AG04450 (cell line): ENCODE measurements at regions not wholly inside any gene's neighbourhood (a gene's known extent, or its start where the extent isn't known, plus 50 kb on each side); places are given as distances from the start of the nearest gene placed in this dataset.

Source experiments
- CTCF ChIA-PET: fragments of 300-600, 350-600 bp; formaldehyde crosslinking; extraction: SDS; loops from one replicate; lab custom pipeline; 2022; ENCODE audit warnings: antibody characterized with exemption, inconsistent platforms; lab: Charles Lee
- POLR2A ChIA-PET: fragments of 350-600 bp; formaldehyde crosslinking; extraction: SDS; loops from one replicate; lab custom pipeline; 2021; ENCODE audit warnings: antibody characterized with exemption, inconsistent platforms; lab: Yijun Ruan, JAX
- DNase-seq: peaks from one replicate; pipeline ENCODE4 v3.0.0-alpha.2; 2011; ENCODE audit warnings: low read depth, low spot score
- H3K27ac ChIP-seq: one replicate; pipeline ENCODE4 v1.5.1; 2012; ENCODE audit warnings: low read depth, low read length, control low read depth
- H3K27me3 ChIP-seq: one replicate; pipeline ENCODE4 v1.6.0; 2012; ENCODE audit warnings: low read length; ENCODE audit not compliant: control insufficient read depth, insufficient read depth
- H3K4me3 ChIP-seq: 2 replicates; pipeline ENCODE4 v1.5.1; 2011; ENCODE audit warnings: mild to moderate bottlenecking, low read depth, low read length, control low read depth
- H3K9me3 ChIP-seq: 2 replicates; pipeline ENCODE4 v1.5.1; 2012; ENCODE audit warnings: low read length; ENCODE audit not compliant: control insufficient read depth, insufficient read depth
- CTCF ChIP-seq: IDR thresholded peaks from 2 replicates; pipeline ENCODE4 v1.5.1; 2011; ENCODE audit warnings: low read depth, low read length, control low read depth, inconsistent platforms

GRCh38 chr10:63027531-63027930, 105.6 kb upstream of the NRBF2 start:
- ChIA-PET CTCF (interaction anchor here (0.6 kb wide), 1 partner anchor 30 kb away, joined by 3 read pairs; no protein-coding TSS in a partner anchor), POLR2A (no interaction called here)
- Histone ChIP-seq H3K9me3 (no peaks in the 10 kb centered on the region), H3K4me3 (no peak overlapping the region), H3K27ac (no peak overlapping the region), H3K27me3 (no peaks in the 10 kb centered on the region)
- no peak for DNase-seq
- TF ChIP-seq CTCF = no peak

GRCh38 chr10:63021225-63021624, 111.9 kb upstream of the NRBF2 start:
- H3K27ac ChIP-seq = no peak overlapping the region
- ChIA-PET POLR2A (no interaction called here), CTCF (interaction anchor here (1.3 kb wide), 1 partner anchor 17 kb away, joined by 3 read pairs; no protein-coding TSS in a partner anchor)
- no peaks in the 10 kb centered on the region for H3K9me3 ChIP-seq
- TF ChIP-seq CTCF = no peak
- no peaks in the 10 kb centered on the region for H3K27me3 ChIP-seq
- H3K4me3 ChIP-seq = no peak overlapping the region
- no peak for DNase-seq

- POLR2A ChIA-PET = no interaction called here
- CTCF ChIA-PET = no interaction called here
Measured at GRCh38 chr10:63013755-63014154, 119.4 kb upstream of the NRBF2 start.

GRCh38 chr10:63012623-63013022, 120.5 kb upstream of the NRBF2 start:
- ChIA-PET POLR2A (no interaction called here), CTCF (no interaction called here)
- Histone ChIP-seq H3K27me3 (no peaks in the 10 kb centered on the region), H3K27ac (no peak overlapping the region), H3K9me3 (no peaks in the 10 kb centered on the region), H3K4me3 (no peak overlapping the region)
- DNase-seq = no peak
- TF ChIP-seq CTCF = no peak

More at GRCh38 chr10:63013755-63014154, 119.4 kb upstream of the NRBF2 start:
- no peaks in the 10 kb centered on the region for H3K27me3 ChIP-seq
- no peak for TF ChIP-seq CTCF
- no peak for DNase-seq
- H3K4me3 ChIP-seq = no peak overlapping the region
- H3K27ac ChIP-seq = no peak overlapping the region
- no peaks in the 10 kb centered on the region for H3K9me3 ChIP-seq

GRCh38 chr10:63010203-63010602, 122.9 kb upstream of the NRBF2 start:
- Histone ChIP-seq H3K9me3 (no peaks in the 10 kb centered on the region), H3K4me3 (no peak overlapping the region), H3K27me3 (peaks cover 3% of the 10 kb centered on the region), H3K27ac (no peak overlapping the region)
- POLR2A ChIA-PET = no interaction called here
- TF ChIP-seq CTCF = no peak
- CTCF ChIA-PET = no interaction called here
- DNase-seq = no peak
